ENCODE measurements at regions not wholly inside any gene's neighbourhood (a gene's known extent, or its start where the extent isn't known, plus 50 kb on each side); places are given as distances from the start of the nearest gene placed in this dataset. TPM values are rescaled to one million over a fixed set of nuclear protein-coding genes. Genes with fewer than 3 reads are reported as not detected.
"Not testable (repeated sequence)": the region's sequence is repeated elsewhere in the genome, so short reads cannot be mapped to it uniquely, and the experiment has no call there.

- no peak for DNase-seq
Observed at GRCh38 chr5:44539602-44539919, 150.3 kb upstream of the FGF10 start.

GRCh38 chr5:44538797-44539601 is 149.8 kb upstream of the FGF10 start:
- no peak for DNase-seq

GRCh38 chr5:44536650-44537260 is 147.5 kb upstream of the FGF10 start:
- no peak for DNase-seq

- peak; percentile 16 for DNase-seq
Observed at GRCh38 chr5:44535621-44536020, 146.4 kb upstream of the FGF10 start.

GRCh38 chr5:44532981-44533380 is 143.8 kb upstream of the FGF10 start:
- no peak for DNase-seq

GRCh38 chr5:44531756-44532155 is 142.5 kb upstream of the FGF10 start:
- DNase-seq: not testable (repeated sequence)

GRCh38 chr5:44530783-44531182 is 141.6 kb upstream of the FGF10 start:
- not testable (repeated sequence) for DNase-seq

- DNase-seq: no peak
Observed at GRCh38 chr5:44511596-44511995, 122.4 kb upstream of the FGF10 start.

GRCh38 chr5:44506561-44506960 is 117.3 kb upstream of the FGF10 start:
- no peak for DNase-seq

- DNase-seq: no peak
Observed at GRCh38 chr5:44499381-44499780, 110.2 kb upstream of the FGF10 start.

- DNase-seq: peak; percentile 20
Observed at GRCh38 chr5:44497606-44498005, 108.4 kb upstream of the FGF10 start.

- no peak for DNase-seq
Observed at GRCh38 chr5:44495280-44495679, 106.1 kb upstream of the FGF10 start.

- DNase-seq: no peak
Observed at GRCh38 chr5:44489759-44490158, 100.5 kb upstream of the FGF10 start.

GRCh38 chr5:44486591-44486990 is 97.4 kb upstream of the FGF10 start:
- peak; percentile 56 for DNase-seq

GRCh38 chr5:44454002-44454401 is 64.8 kb upstream of the FGF10 start:
- DNase-seq: no peak

GRCh38 chr5:44446399-44446798 is 57.2 kb upstream of the FGF10 start:
- no peak for DNase-seq

GRCh38 chr5:44443172-44443571 is 54.0 kb upstream of the FGF10 start:
- DNase-seq: no peak

GRCh38 chr5:44441460-44441859 is 52.2 kb upstream of the FGF10 start:
- DNase-seq: no peak

- DNase-seq: no peak
Observed at GRCh38 chr5:44440186-44440585, 51.0 kb upstream of the FGF10 start.

Small RNA genes in the stretch of these regions (small RNA-seq; reads per million reads assigned to genes)
- gene RN7SL383P (ENCODE audit: low replicate concordance): not detected

Data from skin of body (tissue), 2 donors.